H1 (cell line): ENCODE measurements at regions not wholly inside any gene's neighbourhood (a gene's known extent, or its start where the extent isn't known, plus 50 kb on each side); places are given as distances from the start of the nearest gene placed in this dataset.

ENCODE experiments used
- CEBPB ChIP-seq: IDR thresholded peaks from 2 replicates; pipeline ENCODE4 v1.6.1; 2012; ENCODE audit warnings: low read depth, low read length
- FOSL1 ChIP-seq: IDR thresholded peaks from 2 replicates; pipeline ENCODE4 v1.6.1; 2011; ENCODE audit warnings: mild to moderate bottlenecking, low read depth, low read length, moderate library complexity; ENCODE audit not compliant: insufficient read depth
- GTF2F1 ChIP-seq: IDR thresholded peaks from 2 replicates; pipeline ENCODE4 v1.6.1; 2012; ENCODE audit warnings: low read depth, low read length, improper control_type of control experiment, borderline replicate concordance
- RBBP5 ChIP-seq: IDR thresholded peaks from 2 replicates; pipeline ENCODE4 v1.7.1; 2012; ENCODE audit warnings: low read depth, mild to moderate bottlenecking, inconsistent platforms, low read length, moderate library complexity, borderline replicate concordance

DNA sequence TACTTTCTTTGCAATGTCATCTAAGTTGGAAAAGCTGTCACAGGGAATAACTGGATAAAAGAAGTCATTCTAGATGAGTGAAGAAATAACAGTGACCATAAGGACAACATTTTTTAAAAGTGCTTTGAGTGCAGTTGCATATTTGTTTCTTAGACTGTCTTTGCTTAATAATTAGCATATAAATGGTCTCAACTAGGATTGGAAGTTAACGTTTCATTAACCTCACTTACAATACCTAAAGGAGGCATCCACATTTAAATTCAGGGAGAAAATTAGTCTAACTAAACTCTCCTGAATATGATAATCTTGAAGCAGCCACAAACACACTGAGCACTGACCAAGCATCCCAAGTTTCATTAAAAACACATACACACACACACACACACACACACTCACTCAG, 780.7 kb downstream of the PCDH18 start (continued):
- TF ChIP-seq GTF2F1: no peak
- no peak for TF ChIP-seq RBBP5
- TF ChIP-seq CEBPB: no peak
- TF ChIP-seq FOSL1: no peak
